ENCODE measurements at regions not wholly inside any gene's neighbourhood (a gene's known extent, or its start where the extent isn't known, plus 50 kb on each side); places are given as distances from the start of the nearest gene placed in this dataset.
A peak's percentile ranks its signal among the peaks of the same experiment; 100 is the strongest.

DNA sequence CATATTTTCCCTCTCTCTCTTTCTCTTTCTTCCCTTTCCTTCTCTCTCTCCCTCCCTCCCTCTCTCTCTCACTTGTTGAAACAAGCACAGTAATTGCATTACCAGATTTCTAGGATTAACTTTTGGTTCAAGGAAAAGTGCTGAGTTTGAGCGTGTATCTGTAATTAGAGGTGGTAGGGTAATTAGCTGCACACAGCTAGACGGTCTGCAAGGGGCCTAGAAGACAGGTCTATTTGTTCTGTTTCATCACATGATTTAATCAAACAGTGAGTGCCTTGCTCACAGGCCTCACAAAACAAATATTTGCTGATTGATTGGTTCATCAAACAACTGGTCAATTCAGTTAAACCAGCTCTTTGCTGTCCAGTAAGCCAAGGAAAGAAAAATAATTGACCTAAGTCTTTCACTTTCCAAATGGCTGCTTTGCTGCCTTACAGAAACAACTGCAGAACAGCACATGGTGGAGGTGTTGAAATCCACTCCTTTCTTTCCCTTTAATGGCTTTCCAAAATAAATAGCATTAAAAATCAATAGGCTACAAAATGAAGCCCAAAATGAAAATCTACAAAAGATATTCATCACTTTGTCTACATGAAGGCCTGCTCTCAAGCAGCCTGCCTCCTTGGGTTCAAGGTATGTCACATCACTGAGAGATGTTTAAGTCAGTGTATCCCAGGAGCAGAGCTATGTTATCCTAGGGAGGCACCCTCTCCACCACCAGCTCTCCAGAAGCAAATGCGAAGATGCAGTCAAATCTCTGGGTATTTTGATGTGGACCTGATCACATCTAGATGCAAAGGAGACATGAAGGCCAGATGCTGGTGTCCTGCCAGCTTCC is 264.4 kb upstream of the SIX2 start:
- DNase-seq: peak; percentile 43

DNA sequence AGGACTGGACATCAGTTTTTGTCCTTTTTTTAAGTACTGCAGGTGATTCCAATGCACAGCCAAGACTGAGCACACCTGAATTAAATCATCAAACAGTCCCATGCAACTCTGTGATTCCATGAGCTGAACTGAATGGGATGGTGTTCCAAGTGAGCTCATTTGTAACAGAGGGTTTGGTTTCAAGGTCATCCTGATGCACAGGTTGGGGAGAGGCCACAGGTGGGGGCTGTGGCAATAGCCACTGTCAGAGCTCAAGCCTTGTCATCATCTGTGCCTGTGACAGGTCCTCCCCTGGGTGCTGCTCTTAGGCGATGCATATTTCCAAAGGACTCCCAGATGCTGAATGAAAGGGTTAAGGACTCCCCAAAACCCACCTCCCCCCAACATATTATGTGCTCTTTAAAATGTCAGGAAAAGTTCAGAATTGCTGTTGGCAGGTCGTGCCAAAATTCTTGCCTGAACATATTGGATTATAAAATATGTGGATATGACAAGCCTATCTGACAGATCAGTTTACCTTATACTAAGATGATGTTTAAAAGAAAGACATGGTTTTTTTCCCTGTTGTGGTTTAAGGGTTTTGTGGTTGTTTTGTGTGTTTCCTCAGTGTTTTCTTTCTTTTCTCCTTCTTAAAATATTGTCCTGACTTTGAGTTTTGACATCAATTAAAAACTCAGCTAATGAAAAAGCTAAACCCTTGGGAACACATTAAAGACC is 263.5 kb upstream of the SIX2 start:
- no peak for DNase-seq

DNA sequence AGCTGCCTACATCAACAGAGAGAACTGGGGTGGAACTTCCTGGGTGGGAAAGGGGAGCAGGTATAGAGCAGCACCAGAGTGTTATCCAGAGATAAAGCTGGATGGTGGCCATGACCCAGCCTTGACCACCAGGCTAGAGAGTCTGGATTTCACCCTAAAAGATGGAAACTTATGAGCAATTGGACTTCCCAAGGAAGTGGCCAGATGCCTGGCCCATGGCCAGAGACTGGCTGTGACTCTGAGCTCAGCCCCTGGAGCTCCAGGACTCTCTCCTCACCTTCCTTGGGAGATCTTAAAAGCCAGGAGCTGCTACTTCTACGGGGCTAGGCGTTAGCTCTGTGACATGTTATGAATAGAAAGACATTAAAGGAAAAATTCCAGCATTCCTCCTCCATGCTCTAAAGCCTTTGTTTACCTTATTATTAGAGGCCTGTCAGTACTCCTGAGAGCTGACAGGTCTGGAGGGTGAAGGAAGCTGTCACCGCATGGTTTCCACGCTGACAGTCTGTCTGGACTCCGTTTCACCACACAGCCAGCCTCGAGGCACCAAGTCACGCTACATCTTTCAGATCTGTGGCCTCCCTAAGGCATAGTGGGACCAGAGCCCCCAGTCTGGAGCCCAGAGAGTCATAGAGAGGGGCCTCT is 260.0 kb upstream of the SIX2 start:
- no peak for DNase-seq

DNA sequence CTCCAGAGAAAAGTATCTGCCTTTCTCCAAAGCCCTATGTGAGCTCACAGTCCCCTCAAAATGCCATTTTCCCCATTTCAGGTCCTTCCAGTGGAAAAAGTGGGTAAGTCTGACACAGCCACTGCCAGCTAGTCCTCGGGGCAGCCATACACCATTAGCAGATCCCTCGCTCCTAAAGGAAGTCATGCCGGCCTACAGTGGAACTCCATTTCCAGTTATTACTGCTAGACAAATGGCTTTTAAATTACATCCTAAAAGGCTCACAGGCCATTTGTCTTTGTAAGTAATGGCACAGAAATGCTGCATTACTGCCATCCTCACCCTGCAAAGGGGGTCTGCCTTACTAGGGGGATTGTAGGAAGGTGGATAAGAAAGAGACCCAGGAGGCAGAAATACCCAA is 259.4 kb upstream of the SIX2 start:
- no peak for DNase-seq

DNA sequence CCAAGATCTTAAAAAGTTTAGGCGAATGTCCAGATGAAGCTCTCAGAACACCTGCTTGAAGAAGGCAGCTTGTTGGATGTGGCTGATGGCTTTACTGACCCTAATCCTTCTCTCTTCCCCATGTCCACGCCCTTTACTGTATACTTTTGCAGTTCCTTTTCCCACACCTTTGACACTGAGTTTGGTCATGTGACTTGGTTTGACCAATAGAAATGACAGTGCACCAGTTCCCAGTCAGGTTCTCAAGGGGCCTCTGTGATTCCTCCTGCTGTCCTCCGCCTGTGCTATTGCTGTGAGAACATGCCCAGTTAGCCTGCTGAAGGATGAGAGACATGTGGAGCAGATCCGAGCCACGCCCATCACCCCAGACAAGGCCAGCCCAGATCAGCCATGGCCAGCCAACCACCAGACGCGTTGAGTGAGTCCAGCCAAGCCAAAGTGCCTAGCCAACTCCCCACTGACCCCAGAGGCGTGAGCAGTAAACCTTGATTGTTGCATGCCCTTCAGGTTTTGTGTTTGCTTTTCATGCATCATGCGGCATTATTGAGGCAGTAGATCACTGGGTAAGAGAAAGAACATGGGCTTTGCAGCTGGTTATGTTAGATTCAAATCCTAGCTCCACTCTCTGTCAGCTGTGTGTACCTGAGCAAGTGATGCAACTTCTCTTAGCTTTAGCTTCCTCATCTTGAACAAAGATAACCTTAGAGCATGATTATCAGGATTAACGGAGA is 258.0 kb upstream of the SIX2 start:
- DNase-seq: no peak

DNA sequence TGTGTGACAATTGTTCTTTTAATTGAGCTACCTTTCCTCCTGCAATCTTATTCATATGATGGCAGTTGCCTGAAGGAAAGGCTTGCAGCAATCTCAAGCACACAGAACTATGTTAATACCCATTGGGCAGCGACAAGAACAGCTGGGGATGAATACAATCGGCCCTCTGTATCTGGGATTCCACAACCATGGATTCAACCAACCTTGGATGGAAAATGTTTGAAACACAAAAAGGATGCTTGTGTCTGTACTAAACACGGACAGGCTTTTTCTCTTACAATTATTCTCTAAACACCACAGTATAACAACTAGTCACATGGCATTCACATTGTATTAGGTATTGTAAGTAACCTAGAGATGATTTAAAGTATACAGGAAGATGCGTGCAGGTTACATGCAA is 256.1 kb upstream of the SIX2 start:
- no peak for DNase-seq

DNA sequence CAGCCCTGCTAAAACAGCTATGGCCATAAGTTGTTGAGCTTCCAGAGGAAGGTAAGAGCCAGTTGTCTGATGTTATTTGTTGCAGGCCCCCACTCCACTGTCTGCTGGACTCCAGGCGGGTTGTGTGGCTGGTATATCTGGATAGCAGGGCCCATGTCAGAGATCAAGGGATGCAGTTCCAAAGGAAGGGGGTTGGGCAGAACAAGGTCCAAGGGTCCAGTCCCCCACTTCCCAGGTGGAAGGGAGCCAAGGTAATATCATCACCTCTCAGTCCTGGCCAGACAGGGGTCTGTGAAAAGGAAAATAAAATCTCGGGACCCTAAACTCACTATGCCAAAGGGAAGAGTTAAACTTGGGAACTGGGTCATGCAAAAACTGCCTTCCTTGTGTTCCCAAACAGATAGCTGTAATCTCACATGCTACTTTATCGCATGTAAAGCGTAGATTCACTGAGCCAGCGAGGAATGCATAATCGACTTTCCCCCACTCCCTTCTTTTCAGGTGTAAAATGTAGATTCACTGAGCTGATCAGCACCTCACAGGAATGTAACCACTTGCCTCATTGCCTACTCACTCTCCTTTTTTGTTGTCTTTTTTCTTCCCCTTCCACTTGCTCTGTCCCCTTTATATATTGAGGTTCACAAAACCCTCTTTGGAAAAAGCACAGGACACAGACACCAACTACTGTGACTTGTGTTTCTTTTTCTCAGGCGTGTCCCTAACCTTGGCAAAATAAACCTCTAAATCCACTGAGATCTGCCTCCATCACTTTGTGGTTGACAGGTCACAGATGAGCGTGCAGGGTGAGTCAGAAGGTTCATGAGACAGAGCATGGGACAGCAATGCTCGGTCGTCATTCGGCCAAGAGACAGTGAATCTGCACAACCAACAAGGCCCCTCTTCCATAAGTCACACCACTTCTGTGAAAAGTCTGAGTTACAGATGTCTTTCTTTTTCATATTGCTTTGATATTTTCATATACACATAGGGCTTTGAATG is 255.3 kb upstream of the SIX2 start:
- DNase-seq: no peak

DNA sequence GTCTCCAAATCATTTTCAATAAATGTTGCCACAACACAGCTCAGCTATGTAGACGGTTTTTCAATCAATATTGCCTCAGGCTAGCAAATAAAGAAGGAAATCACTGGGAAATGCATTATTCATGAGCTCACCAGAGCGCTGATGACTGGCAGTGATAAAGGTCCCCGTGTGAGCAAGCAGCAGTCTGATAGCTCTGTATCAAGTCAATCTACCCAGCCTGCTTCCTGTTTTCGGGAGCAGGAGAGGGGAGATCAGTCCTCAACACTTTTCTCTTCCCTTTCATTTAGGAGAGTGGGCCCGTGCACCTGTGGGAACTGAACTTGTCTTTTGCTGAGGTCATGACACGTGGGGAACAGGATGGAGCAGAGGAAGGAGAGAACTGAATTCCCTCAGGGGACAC is 253.9 kb upstream of the SIX2 start:
- peak; percentile 28 for DNase-seq

DNA sequence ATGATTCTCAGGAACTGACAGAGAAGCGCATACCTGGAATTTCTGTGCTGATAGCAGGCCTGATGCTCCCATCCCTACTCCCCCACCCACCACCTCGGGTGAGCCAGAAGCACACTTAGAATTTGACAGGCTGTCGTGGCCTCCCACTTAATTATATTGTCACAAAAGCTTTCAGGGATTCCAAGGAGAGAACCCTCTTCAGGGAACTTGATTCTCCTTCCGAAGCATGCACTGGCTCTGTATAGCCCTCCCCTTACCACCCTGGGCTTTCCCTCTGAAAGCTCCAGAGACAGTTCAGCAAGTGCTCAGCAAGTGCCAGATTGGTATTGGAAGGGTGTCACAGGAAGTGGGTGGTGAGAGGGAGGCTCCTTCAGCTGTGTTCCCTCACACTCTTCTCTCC is 252.5 kb upstream of the SIX2 start:
- DNase-seq: no peak

DNA sequence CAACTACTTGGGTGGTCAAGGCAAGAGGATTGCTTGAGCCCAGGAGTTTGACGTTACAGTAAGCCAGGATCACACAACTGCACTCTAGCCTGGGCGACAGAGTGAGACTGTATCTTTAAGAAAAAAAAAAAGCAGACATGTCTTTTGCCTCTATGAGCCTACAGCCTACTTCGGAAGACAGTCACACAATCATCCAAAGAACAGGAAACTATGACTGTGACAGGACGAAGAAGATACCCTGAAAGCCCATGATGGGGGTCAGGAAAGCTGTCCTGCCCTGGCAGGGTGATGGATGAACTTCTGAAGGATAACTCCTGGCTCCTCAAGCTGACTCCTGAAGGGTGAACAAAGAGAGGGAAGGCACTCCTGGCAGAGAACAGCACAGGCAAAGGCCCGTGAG is 251.7 kb upstream of the SIX2 start:
- DNase-seq: no peak

DNA sequence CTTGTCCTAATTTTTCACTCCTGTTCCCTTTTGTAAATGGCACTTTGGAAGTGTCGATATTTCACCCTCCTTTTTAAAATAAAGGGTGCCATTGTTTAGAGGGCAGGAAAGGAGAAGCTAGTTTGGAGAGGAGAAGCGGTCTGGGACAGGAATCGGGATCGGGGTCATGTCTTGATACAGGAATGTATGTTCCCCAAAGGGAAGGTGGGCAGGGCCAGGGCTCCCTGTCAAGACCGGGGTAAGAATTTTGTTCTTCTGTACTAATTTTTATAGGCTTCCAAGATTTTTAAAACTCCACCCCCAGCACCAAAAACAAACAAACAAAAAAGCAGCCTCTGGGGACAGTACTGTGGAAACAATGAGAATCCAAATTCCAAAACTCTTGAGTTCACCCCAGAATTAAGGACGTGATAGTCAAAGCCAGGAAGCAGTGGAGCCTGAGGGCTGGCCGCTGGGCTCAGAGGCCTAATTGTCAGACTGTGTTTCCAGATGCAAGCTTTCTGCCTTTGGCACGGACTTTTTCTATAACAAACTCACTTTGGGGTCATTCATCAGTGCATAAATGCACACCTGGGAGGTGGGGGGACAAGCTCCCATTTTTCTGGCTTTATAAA is 250.4 kb upstream of the SIX2 start:
- DNase-seq: no peak

DNA sequence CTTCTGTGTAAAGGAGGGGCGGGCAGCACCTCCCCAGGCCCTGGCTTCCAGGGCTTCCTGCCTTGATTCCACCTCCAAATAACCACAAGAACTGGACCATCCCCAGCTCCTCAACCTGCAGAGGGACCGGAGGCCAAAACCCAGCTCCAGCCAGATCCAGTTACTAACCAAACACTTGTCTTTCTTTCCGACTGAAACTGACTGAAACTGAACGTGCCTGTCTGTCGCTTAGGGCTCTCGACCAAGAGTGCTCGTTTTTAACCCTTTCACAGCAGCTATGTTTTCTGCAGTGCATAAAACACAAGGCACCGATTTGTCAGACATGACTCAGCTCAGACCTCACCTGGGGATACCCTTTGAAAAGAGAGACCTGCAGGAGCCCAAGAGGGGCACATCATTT is 249.9 kb upstream of the SIX2 start:
- peak; percentile 89 for DNase-seq

DNA sequence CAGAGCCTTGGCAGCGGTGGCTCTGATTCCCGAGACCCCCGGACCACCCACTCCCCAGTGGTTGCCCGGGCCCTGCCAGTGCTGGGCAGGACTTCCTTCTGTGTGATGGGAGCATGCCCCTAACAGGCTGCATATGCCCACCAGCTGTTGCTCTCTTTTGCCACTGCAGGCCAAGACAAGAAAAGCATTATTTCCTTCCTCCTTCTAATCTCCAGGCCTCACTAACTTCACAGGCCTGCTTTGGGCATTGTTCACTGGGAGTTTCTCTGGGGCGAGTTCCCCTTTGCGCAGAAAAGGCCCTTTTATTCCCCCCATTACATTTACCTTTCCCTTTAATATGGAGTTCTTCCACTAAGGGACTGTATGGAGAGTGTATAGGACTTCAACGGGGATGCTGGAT is 249.1 kb upstream of the SIX2 start:
- no peak for DNase-seq

DNA sequence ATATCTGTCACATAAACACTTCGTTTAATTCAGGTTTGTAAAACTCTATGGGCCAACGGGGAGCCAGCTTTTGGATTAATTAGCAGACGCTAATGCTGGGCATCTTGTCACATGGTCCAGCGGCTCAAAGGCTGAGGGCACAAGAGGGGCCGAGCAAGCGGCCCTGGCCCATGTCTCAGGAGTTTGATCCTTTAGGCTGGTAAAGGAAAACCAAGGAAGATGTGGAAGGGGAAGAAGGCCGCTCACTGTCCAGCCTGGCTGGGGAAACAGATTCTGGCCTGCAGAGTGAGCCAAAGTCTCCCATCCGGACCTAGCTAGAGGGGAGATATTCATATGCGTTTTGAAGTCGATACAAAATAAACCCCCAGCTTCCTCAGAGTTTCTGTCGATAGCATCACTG is 248.6 kb upstream of the SIX2 start:
- DNase-seq: no peak

DNA sequence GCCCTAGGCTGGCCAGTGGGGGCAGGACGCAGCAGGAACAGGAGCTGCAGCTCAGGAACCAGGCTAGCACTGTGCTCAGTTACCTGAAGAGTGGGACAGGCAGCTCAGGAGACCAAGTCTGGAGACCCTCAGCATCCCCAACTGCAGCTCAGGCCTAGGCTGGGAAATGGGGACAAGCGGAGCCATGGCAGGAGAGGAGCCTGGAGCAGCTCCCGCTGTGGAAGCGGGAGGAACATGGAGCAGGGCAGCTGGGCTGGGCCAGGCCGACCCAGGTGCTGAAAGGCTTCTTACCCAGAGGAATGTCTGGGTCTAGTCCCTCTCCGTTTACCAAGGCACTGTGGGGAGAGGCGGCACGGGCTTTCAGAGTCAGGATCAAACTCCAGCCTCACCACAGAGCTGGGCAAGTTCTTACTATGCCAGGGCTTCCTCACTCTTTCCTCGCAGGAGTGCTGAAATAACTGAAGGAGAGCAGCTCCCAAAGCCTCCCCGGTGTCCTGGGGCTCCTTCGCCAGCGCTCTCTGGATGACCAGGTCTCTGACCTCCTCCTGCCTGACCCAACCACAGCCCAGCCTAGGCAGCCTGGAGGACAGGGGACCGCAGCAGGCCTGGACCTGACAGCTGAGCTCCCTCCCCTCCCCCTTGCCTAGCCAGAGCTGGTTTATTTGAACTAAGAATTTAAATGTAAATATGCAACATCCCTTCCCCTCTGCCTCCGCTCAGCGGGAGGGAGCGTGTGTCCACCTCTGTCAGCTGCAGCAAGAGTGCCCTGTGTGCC is 247.8 kb upstream of the SIX2 start:
- DNase-seq: peak; percentile 54

DNA sequence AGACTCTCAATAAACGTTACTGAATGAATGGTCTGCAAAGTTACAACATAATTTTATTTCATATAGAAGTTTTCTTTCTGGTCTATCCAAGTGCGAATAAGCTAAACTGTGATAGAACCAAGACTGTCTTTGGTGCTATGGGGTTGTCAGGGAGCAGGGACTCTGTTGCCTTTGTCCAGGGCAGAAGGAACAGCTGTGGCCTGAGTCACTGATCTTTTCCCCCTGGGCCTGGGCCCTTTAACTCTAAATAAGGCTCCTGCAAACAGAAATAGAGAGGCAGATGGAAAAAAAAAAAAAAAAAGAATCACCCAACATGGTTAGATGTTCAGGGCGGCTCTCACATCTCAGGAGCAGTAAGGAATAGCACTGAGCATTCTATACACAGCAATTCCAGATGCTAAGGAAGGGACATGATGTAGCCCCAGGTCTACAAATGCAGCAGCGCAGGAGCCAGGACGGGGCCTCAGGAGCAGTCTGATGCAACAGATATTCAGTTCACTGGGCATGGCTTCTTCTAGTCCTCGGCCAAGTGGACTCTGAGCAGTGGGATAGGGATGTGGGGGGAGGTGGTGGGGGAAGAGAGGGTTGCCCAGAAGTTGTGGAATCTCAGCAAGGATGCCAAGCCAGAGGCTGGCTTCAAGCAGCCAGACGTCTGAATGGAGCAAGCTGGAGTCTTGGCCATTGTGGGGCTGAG is 247.1 kb upstream of the SIX2 start:
- no peak for DNase-seq

DNA sequence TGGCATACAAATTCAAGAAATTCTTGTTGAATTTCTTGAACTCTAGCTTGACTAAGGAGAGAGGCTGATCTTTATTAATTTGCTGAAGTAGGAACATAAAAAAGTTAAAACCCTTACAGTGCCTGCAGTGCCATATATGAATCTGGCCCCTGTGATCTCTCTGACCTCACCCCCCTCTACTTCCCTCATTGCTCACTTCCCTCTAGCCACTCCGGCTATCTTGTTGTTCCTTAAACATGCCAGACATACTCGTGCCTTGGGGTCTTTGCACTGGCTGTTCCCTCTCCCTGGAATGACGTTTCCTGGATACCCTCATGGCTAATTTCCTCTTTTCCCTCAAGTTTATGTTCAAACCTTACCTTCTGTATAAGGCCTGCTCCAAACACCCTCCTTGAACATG is 246.3 kb upstream of the SIX2 start:
- DNase-seq: no peak

DNA sequence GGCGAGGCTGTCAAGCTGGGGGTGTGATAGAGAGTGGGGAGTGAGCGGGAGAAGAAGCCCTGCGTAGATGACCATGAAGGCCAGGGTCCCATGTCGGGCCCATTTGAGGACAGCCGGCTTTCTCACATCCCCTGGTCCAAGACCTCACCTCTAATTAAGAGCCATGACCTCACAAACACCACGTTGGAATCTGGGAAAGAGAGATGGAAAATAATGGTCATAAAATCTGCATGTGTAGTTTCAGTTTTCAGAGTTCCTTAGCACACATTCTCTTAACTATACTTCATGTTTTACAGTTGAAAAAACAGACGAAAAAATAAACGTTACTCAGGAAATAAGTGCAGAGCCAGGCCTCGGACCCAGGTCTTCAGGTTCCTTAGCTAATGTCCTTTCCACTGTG is 244.8 kb upstream of the SIX2 start:
- DNase-seq: no peak

DNA sequence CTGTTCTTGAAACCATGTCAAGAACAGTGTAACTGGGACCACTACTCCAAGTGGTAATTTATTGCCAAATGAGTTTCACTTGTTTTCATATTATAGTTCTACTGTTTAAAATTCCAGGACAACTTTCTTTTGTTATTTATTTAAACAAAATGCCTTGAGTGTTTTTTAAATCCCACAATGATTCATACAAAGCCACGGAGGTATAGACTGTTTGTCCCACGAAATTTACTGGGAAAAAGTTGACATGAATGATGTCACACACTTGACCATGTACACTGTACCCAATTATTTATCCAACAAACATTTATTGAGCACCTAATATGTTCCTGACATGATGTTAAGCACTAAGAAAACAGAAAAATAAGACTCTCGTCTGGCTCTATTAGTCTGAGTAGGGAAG is 243.9 kb upstream of the SIX2 start:
- no peak for DNase-seq

DNA sequence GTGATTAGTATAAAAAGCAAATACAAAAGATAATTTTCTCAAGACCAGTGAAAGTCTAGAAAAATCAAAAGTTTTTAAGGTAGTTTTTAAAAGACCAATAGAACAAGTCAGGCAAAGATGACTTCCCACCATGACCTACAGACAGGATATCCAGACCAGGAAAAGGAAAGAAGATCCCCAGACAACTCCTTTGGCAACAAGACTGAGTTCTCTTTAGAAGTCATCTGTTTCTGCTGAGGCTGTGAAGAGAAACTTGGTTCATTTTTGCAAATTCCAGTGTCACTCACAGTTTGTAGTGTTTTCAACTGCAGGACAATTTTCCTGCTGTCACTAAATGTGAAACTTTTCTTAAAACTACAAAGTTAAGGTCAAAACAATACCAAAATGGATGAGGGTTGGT is 240.9 kb upstream of the SIX2 start:
- DNase-seq: no peak
